ENCODE measurements at regions not wholly inside any gene's neighbourhood (a gene's known extent, or its start where the extent isn't known, plus 50 kb on each side); places are given as distances from the start of the nearest gene placed in this dataset.

DNA sequence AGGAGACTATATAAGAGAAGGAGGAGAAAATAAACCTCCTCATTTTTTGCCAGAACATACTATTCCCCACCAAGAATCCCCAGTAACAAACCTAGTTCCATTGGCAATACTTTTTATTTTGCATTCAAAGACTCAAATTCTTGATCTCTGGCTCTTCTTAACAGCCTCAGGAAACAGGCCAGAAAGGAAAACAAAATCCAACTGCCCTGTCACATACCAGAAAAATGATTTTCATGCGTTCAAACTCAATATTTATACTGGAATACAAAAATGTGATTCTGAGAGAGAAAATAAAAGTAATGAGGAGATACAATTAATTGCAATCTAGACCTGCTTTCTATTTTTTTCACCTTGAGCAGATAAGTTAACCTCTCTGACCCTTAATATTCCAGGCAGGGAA, 435.9 kb upstream of the AUTS2 start:
- no peak overlapping the region for H3K27ac ChIP-seq
- TF ChIP-seq, protein P1, sequence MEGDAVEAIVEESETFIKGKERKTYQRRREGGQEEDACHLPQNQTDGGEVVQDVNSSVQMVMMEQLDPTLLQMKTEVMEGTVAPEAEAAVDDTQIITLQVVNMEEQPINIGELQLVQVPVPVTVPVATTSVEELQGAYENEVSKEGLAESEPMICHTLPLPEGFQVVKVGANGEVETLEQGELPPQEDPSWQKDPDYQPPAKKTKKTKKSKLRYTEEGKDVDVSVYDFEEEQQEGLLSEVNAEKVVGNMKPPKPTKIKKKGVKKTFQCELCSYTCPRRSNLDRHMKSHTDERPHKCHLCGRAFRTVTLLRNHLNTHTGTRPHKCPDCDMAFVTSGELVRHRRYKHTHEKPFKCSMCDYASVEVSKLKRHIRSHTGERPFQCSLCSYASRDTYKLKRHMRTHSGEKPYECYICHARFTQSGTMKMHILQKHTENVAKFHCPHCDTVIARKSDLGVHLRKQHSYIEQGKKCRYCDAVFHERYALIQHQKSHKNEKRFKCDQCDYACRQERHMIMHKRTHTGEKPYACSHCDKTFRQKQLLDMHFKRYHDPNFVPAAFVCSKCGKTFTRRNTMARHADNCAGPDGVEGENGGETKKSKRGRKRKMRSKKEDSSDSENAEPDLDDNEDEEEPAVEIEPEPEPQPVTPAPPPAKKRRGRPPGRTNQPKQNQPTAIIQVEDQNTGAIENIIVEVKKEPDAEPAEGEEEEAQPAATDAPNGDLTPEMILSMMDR (conservative IDR thresholded peaks at IDR 0.05): no peak

DNA sequence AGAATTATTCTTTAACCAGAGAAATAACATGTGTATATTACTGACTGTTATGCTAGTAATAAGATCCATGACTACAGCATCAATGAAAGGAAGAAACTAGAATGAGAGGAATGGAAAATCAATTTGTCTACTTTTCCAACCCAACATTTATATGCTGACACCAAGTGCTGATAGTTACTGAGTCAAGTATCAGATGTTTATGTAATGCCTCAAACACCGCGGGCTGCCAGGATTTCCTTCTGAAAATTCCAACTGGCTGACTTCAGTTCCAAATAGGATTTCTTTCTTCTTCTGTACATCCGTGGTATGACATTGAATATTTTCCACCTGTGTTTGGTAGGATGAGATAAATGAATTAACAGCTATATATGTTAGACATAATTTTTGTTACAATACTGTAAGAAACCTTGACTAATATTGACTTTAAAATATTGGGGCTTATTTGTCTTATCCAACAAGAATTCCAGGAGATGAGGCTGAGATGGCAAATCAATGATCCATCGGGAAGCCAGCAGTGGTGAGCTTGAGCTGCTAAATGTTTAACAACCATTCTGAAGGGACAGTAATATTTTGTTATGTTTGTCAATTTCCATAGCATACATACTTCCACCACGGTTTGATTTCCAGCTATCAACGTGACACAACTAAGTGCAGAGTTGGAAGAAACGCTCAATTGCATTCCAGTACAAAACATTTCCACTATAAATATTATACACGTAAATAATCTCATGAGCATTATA, 435.2 kb upstream of the AUTS2 start:
- no peak overlapping the region for H3K27ac ChIP-seq
- TF ChIP-seq, protein P1 (conservative IDR thresholded peaks at IDR 0.05): no peak

DNA sequence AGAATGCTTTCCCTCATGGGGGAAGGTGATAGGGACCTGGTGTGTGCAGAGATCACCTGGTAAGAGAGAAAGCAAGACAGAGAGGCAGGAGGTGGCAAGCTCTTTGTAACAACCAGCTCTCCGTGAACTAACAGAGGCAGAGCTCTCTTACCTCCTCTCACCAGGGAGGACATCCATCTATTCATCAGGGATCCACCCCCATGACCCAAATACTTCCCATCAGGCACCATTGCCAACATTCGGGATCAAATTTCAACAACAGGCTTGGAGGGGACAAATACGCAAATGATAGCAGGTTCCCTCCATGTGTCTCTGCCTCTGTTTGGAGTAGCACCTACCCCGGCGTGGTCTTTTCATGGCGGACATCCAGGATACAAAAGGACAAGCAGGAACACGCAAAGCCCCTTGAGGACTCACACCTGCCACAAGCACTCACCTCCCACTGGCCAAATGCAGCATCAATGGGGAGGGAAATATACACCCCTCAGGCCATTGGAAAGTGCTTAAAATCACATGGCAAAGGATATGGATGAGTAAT, 431.2 kb upstream of the AUTS2 start:
- H3K27ac ChIP-seq: no peak overlapping the region
- TF ChIP-seq, protein P1 (conservative IDR thresholded peaks at IDR 0.05): no peak

DNA sequence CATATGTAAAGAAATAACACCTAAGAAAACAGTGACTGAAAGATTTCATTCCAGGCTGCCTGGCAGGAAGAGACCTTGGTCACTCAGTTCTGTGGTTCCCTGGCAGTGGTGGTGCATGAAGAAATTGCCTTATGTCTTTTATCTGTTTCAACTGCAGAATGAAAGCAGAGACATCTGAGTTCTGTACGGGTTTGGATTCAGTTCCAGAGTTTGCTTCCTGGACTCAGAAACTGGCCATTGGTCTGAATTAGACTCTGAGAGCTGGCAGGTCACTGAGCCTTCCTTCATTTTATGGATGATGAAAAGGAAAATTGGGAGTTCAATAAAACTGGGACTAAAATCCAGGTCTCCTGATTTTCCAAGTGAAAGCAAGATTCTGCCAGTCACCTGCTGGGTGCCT, 428.9 kb upstream of the AUTS2 start:
- TF ChIP-seq, protein P1 (conservative IDR thresholded peaks at IDR 0.05): no peak
- H3K27ac ChIP-seq: no peak overlapping the region

DNA sequence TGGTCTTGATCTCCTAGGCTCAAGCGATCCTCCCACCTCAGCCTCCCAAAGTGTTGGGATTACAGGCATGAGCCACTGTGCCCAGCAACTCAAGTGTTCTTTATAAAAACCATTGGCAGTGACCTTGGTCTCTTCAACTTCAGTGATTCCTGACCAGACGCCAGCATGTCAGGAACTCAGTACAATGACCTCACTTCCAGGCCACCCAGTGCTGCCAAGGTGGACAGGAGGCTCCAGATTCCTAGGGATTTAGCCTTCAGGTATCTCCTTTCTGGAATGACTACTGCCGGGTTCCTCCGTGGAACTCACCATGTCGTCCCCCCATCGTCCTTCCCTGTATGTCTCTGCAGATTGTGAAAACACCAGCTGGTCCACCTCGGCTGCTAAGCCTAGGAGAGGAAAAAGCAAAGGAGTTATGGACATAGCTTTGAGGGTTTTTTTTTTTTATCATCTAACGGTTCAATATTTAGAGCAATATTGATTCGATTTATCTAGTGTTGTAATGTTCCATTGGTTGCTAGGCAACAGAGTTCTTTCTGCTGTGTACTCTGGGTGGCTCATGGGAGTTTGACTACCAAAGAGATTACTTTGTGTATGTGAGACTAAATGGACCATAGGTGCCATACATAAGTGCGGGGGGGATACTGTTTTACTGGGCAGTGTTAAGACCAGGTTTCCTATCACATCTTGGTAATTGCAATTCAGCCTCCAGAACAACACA, 425.8 kb upstream of the AUTS2 start:
- H3K27ac ChIP-seq: no peak overlapping the region

DNA sequence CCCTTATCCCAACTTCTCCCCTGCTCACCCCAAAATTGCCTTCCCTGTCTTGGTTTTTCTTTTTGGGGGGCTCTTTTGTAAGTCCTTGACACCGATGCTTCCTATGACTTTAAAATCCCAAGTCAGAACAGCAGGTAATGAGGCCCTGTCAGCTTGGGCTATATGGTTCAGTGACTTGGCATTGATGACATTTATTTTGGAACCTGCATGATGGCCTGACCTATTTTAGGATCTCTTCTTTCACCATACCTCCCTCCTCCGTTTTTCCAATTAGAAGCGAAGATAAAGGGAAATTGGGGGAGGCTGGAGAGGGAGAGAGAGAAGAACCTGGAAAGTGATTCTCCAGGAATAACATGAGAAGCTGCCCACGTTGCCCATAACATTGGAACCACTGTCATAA, 424.9 kb upstream of the AUTS2 start:
- no peak overlapping the region for H3K27ac ChIP-seq
- TF ChIP-seq, protein P1 (conservative IDR thresholded peaks at IDR 0.05): no peak

More for the DNA sequence above, 425.8 kb upstream of the AUTS2 start:
- TF ChIP-seq, protein P1 (conservative IDR thresholded peaks at IDR 0.05): no peak

DNA sequence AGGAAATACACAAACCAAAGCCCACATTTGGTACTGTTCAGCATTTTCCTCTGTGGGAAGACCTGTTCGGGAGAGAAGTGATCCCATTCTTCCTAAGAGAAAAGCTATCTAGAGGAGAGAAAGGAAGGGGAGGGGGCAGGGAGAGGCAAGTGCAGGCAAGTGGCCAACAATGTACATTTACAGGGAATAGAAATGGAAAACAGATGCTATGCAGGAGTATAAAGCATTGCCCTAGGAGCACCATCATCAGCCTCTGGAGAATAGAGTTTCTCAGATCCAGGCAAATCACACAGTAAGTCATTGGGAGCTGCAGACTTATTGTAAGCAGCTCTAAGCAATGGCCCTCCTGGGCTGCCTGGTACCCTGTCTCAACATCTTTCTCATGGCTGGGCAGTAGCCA, 424.4 kb upstream of the AUTS2 start:
- TF ChIP-seq, protein P1 (conservative IDR thresholded peaks at IDR 0.05): no peak
- H3K27ac ChIP-seq: no peak overlapping the region

Data from VCaP (cell line).